ENCODE measurements at regions not wholly inside any gene's neighbourhood (a gene's known extent, or its start where the extent isn't known, plus 50 kb on each side); places are given as distances from the start of the nearest gene placed in this dataset.
A peak's percentile ranks its signal among the peaks of the same experiment; 100 is the strongest.

DNA sequence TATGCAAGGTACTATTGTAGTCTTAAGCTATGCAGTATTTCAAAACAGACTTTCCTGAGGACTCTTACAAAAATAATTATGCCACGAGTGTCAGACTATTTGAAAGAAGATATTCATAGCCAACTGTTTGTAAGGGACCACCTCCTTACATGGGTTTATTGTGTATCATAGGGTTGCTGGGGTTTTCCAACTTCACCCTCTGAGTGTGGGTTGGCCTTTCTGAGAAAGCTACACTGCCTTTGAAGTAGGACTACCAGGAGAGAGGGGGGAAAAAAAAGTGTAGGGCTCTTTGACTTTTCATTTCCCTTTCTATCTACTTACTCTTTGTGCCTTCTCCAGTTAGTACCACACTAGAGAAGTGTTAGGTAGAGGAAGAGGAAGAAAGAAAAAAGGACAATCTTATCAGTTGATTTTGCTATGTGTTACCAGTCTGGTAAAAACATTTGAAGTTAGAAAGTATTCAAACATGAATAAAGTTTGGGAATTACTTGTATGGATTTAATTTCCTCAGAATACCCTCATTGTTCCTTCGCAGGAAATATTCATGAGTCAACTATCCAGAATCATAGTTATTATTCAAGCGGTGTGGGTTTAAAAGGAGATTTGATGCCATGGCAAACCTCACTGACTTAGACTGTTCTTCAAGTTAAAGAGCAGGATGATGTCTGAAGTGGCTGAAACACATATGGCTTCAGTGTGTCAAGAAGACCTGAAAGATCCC is 329.3 kb upstream of the THBS1 start:
- TF ChIP-seq, protein P1, sequence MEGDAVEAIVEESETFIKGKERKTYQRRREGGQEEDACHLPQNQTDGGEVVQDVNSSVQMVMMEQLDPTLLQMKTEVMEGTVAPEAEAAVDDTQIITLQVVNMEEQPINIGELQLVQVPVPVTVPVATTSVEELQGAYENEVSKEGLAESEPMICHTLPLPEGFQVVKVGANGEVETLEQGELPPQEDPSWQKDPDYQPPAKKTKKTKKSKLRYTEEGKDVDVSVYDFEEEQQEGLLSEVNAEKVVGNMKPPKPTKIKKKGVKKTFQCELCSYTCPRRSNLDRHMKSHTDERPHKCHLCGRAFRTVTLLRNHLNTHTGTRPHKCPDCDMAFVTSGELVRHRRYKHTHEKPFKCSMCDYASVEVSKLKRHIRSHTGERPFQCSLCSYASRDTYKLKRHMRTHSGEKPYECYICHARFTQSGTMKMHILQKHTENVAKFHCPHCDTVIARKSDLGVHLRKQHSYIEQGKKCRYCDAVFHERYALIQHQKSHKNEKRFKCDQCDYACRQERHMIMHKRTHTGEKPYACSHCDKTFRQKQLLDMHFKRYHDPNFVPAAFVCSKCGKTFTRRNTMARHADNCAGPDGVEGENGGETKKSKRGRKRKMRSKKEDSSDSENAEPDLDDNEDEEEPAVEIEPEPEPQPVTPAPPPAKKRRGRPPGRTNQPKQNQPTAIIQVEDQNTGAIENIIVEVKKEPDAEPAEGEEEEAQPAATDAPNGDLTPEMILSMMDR (IDR thresholded peaks at IDR 0.05) = no peak
- Mint-ChIP-seq H3K27me3 (ENCODE audit: low read depth in 3 of 3) (peaks cover 5 to 12% (median 6%) of the 10 kb centered on the region in 3 donors), H3K4me1 (peaks cover 11% of the 10 kb centered on the region), H3K4me3 (no peak overlapping the region), H3K9me3 (peaks cover 0 to 5% (median 1%) of the 10 kb centered on the region in 7 donors), H3K27ac (peak overlapping the region in 1 of 7 donors; percentile 13), H3K36me3 (no peaks in the 10 kb centered on the region)
- H3K9me3 ChIP-seq (replicated peaks in 1 of 2; ENCODE audit: control insufficient read depth in 1 of 2, insufficient read depth in 1 of 2, low read length in 2 of 2) = no peaks in the 10 kb centered on the region
- no peak overlapping the region for H3K4me3 ChIP-seq (replicated peaks in 1 of 3; ENCODE audit: low read depth in 2 of 3, low read length in 3 of 3)
- no peak overlapping the region for H2AFZ ChIP-seq (ENCODE audit: insufficient read depth, low read depth, low read length, poor library complexity, severe bottlenecking)
- H3K36me3 ChIP-seq (replicated peaks in 1 of 2; ENCODE audit: control insufficient read depth in 1 of 2, insufficient read depth in 2 of 2, low read length in 2 of 2) = no peaks in the 10 kb centered on the region
- H3K79me2 ChIP-seq (ENCODE audit: insufficient read depth, low read length) = no peaks in the 10 kb centered on the region
- H3K4me1 ChIP-seq (ENCODE audit: control insufficient read depth in 1 of 2, insufficient read depth in 2 of 2, low read length in 2 of 2) = peaks cover 6 to 20% of the 10 kb centered on the region in 2 donors
- peaks cover 5% of the 10 kb centered on the region in 2 donors for H3K27me3 ChIP-seq (ENCODE audit: control insufficient read depth in 2 of 2, insufficient read depth in 2 of 2, low read length in 2 of 2)
- no peak overlapping the region for H3K4me2 ChIP-seq (replicated peaks; ENCODE audit: extremely low read depth, low read length, poor library complexity, severe bottlenecking)
- no peak overlapping the region for H3K27ac ChIP-seq (ENCODE audit: low read depth in 1 of 2, low read length in 2 of 2)
- H4K20me1 ChIP-seq (ENCODE audit: insufficient read depth, low read length) = no peaks in the 10 kb centered on the region
- 100% methylated on average over 1 of the region's 3 CpGs for WGBS (ENCODE audit: insufficient coverage)
- no peak overlapping the region for H3K9ac ChIP-seq (ENCODE audit: insufficient read depth, low read length, poor library complexity, severe bottlenecking)
- intact Hi-C loops (cut with micrococcal nuclease) = no loop called here
- DNase-seq = no peak

DNA sequence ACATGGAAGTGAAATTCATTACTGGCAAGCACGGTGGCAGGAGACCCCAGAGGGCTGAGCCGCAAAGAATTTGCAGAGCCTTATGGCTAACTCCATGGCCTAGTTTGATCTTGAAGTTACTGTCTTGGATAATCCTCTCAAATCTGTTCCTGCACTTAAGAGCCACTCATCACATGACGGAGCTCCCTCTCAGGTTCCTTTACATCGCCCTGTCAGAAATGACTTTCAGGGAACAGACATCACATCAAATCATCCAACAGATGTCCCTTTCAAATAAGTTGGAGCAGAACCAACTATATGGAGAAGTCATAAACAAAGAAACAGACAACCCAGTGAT is 328.8 kb upstream of the THBS1 start:
- peaks cover 6 to 12% (median 7%) of the 10 kb centered on the region in 3 donors for H3K27me3 Mint-ChIP-seq (ENCODE audit: low read depth in 3 of 3)
- Histone ChIP-seq H3K27me3 (ENCODE audit: control insufficient read depth in 2 of 2, insufficient read depth in 2 of 2, low read length in 2 of 2) (peaks cover 5% of the 10 kb centered on the region in 2 donors), H4K20me1 (ENCODE audit: insufficient read depth, low read length) (no peaks in the 10 kb centered on the region), H3K36me3 (replicated peaks in 1 of 2; ENCODE audit: control insufficient read depth in 1 of 2, insufficient read depth in 2 of 2, low read length in 2 of 2) (no peaks in the 10 kb centered on the region), H3K4me2 (replicated peaks; ENCODE audit: extremely low read depth, low read length, poor library complexity, severe bottlenecking) (no peak overlapping the region), H3K9ac (ENCODE audit: insufficient read depth, low read length, poor library complexity, severe bottlenecking) (no peak overlapping the region), H3K4me3 (replicated peaks in 1 of 3; ENCODE audit: low read depth in 2 of 3, low read length in 3 of 3) (no peak overlapping the region), H3K4me1 (ENCODE audit: control insufficient read depth in 1 of 2, insufficient read depth in 2 of 2, low read length in 2 of 2) (peaks cover 6 to 20% of the 10 kb centered on the region in 2 donors), H3K27ac (ENCODE audit: low read depth in 1 of 2, low read length in 2 of 2) (no peak overlapping the region), H3K9me3 (replicated peaks in 1 of 2; ENCODE audit: control insufficient read depth in 1 of 2, insufficient read depth in 1 of 2, low read length in 2 of 2) (no peaks in the 10 kb centered on the region), H2AFZ (ENCODE audit: insufficient read depth, low read depth, low read length, poor library complexity, severe bottlenecking) (no peak overlapping the region), H3K79me2 (ENCODE audit: insufficient read depth, low read length) (no peaks in the 10 kb centered on the region)
- TF ChIP-seq, protein P1 (IDR thresholded peaks at IDR 0.05) = no peak
- peak overlapping the region in 1 of 2 donors; percentile 11 for H3K4me3 Mint-ChIP-seq
- intact Hi-C loops (cut with micrococcal nuclease) = no loop called here
- H3K9me3 Mint-ChIP-seq = peaks cover 0 to 5% (median 1%) of the 10 kb centered on the region in 7 donors
- DNase-seq = no peak
- WGBS (ENCODE audit: insufficient coverage) = 100% methylated on average over 4 of the region's 4 CpGs
- H3K36me3 Mint-ChIP-seq = no peaks in the 10 kb centered on the region
- H3K4me1 Mint-ChIP-seq = peaks cover 11% of the 10 kb centered on the region
- peak overlapping the region in 1 of 7 donors; percentile 13 for H3K27ac Mint-ChIP-seq
